ENCODE measurements at regions not wholly inside any gene's neighbourhood (a gene's known extent, or its start where the extent isn't known, plus 50 kb on each side); places are given as distances from the start of the nearest gene placed in this dataset.
"Not testable (repeated sequence)": the region's sequence is repeated elsewhere in the genome, so short reads cannot be mapped to it uniquely, and the experiment has no call there.

- H3K36me3 Mint-ChIP-seq (ENCODE audit: low read depth): peaks cover 2% of the 10 kb centered on the region
- ATAC-seq (no peak), DNase-seq (no peak)
- no peak overlapping the region for H3K4me3 Mint-ChIP-seq
- no peaks in the 10 kb centered on the region for H3K9me3 ChIP-seq (ENCODE audit: control insufficient read depth, low read length, poor library complexity, severe bottlenecking)
- no peak overlapping the region for H3K27ac Mint-ChIP-seq
- no peaks in the 10 kb centered on the region for H3K4me1 Mint-ChIP-seq
- H3K27me3 Mint-ChIP-seq: peaks cover 26% of the 10 kb centered on the region
Measured at GRCh38 chr5:119752921-119753886, 123.8 kb downstream of the FAM170A start.

- not testable (repeated sequence) for H3K9me3 ChIP-seq (ENCODE audit: control insufficient read depth, low read length, poor library complexity, severe bottlenecking); H3K4me3 Mint-ChIP-seq; H3K27ac Mint-ChIP-seq; H3K36me3 Mint-ChIP-seq (ENCODE audit: low read depth); ATAC-seq; DNase-seq; H3K4me1 Mint-ChIP-seq
- H3K27me3 Mint-ChIP-seq: peaks cover 19% of the 10 kb centered on the region
Measured at GRCh38 chr5:119754825-119755224, 125.5 kb downstream of the FAM170A start.

GRCh38 chr5:119757276-119757675, 127.9 kb downstream of the FAM170A start:
- no peaks in the 10 kb centered on the region for H3K4me1 Mint-ChIP-seq
- no peaks in the 10 kb centered on the region for H3K9me3 ChIP-seq (ENCODE audit: control insufficient read depth, low read length, poor library complexity, severe bottlenecking)
- H3K27ac Mint-ChIP-seq: no peak overlapping the region
- ATAC-seq: no peak
- H3K36me3 Mint-ChIP-seq (ENCODE audit: low read depth): no peaks in the 10 kb centered on the region
- no peak overlapping the region for H3K4me3 Mint-ChIP-seq
- peaks cover 15% of the 10 kb centered on the region for H3K27me3 Mint-ChIP-seq
- no peak for DNase-seq

GRCh38 chr5:119769695-119770693, 140.6 kb downstream of the FAM170A start:
- not testable (repeated sequence) for DNase-seq; H3K4me1 Mint-ChIP-seq; H3K4me3 Mint-ChIP-seq; H3K36me3 Mint-ChIP-seq (ENCODE audit: low read depth); H3K9me3 ChIP-seq (ENCODE audit: control insufficient read depth, low read length, poor library complexity, severe bottlenecking); ATAC-seq; H3K27ac Mint-ChIP-seq; H3K27me3 Mint-ChIP-seq

GRCh38 chr5:119780145-119780544, 150.8 kb downstream of the FAM170A start:
- not testable (repeated sequence) for H3K27me3 Mint-ChIP-seq; H3K36me3 Mint-ChIP-seq (ENCODE audit: low read depth); DNase-seq; H3K4me3 Mint-ChIP-seq; H3K4me1 Mint-ChIP-seq; H3K27ac Mint-ChIP-seq; ATAC-seq; H3K9me3 ChIP-seq (ENCODE audit: control insufficient read depth, low read length, poor library complexity, severe bottlenecking)

- peaks cover 6% of the 10 kb centered on the region for H3K27me3 Mint-ChIP-seq
- ATAC-seq (no peak), DNase-seq (no peak)
- H3K36me3 Mint-ChIP-seq (ENCODE audit: low read depth): no peaks in the 10 kb centered on the region
- H3K27ac Mint-ChIP-seq: no peak overlapping the region
- no peaks in the 10 kb centered on the region for H3K9me3 ChIP-seq (ENCODE audit: control insufficient read depth, low read length, poor library complexity, severe bottlenecking)
- no peaks in the 10 kb centered on the region for H3K4me1 Mint-ChIP-seq
- no peak overlapping the region for H3K4me3 Mint-ChIP-seq
Measured at GRCh38 chr5:119785057-119785456, 155.7 kb downstream of the FAM170A start.

GRCh38 chr5:119789406-119790117, 160.2 kb downstream of the FAM170A start:
- no peak overlapping the region for H3K27ac Mint-ChIP-seq
- DNase-seq (no peak), ATAC-seq (no peak)
- no peaks in the 10 kb centered on the region for H3K9me3 ChIP-seq (ENCODE audit: control insufficient read depth, low read length, poor library complexity, severe bottlenecking)
- H3K4me3 Mint-ChIP-seq: no peak overlapping the region
- H3K4me1 Mint-ChIP-seq: no peaks in the 10 kb centered on the region
- H3K36me3 Mint-ChIP-seq (ENCODE audit: low read depth): no peaks in the 10 kb centered on the region
- H3K27me3 Mint-ChIP-seq: no peaks in the 10 kb centered on the region

- Mint-ChIP-seq H3K27ac (no peak overlapping the region), H3K27me3 (no peaks in the 10 kb centered on the region)
- ATAC-seq: no peak
Measured at GRCh38 chr5:119792161-119792799, 162.9 kb downstream of the FAM170A start.

GRCh38 chr5:119795768-119796167, 166.4 kb downstream of the FAM170A start:
- DNase-seq (no peak), ATAC-seq (no peak)
- Mint-ChIP-seq H3K27me3 (no peaks in the 10 kb centered on the region), H3K36me3 (ENCODE audit: low read depth) (no peaks in the 10 kb centered on the region), H3K27ac (no peak overlapping the region), H3K4me1 (no peaks in the 10 kb centered on the region), H3K4me3 (no peak overlapping the region)
- no peaks in the 10 kb centered on the region for H3K9me3 ChIP-seq (ENCODE audit: control insufficient read depth, low read length, poor library complexity, severe bottlenecking)

More at GRCh38 chr5:119792161-119792799, 162.9 kb downstream of the FAM170A start:
- no peaks in the 10 kb centered on the region for H3K9me3 ChIP-seq (ENCODE audit: control insufficient read depth, low read length, poor library complexity, severe bottlenecking)
- DNase-seq: no peak
- no peak overlapping the region for H3K4me3 Mint-ChIP-seq
- H3K4me1 Mint-ChIP-seq: no peaks in the 10 kb centered on the region
- H3K36me3 Mint-ChIP-seq (ENCODE audit: low read depth): no peaks in the 10 kb centered on the region

GRCh38 chr5:119801570-119801969, 172.2 kb downstream of the FAM170A start:
- DNase-seq: no peak
- Mint-ChIP-seq H3K36me3 (ENCODE audit: low read depth) (no peaks in the 10 kb centered on the region), H3K4me1 (no peaks in the 10 kb centered on the region), H3K4me3 (no peak overlapping the region), H3K27ac (no peak overlapping the region), H3K27me3 (no peaks in the 10 kb centered on the region)
- no peak for ATAC-seq
- no peaks in the 10 kb centered on the region for H3K9me3 ChIP-seq (ENCODE audit: control insufficient read depth, low read length, poor library complexity, severe bottlenecking)

- Mint-ChIP-seq H3K4me1 (no peaks in the 10 kb centered on the region), H3K36me3 (ENCODE audit: low read depth) (no peaks in the 10 kb centered on the region), H3K27ac (no peak overlapping the region), H3K27me3 (no peaks in the 10 kb centered on the region), H3K4me3 (no peak overlapping the region)
- DNase-seq: no peak
- H3K9me3 ChIP-seq (ENCODE audit: control insufficient read depth, low read length, poor library complexity, severe bottlenecking): no peaks in the 10 kb centered on the region
- no peak for ATAC-seq
Measured at GRCh38 chr5:119808024-119808423, 178.7 kb downstream of the FAM170A start.

GRCh38 chr5:119808474-119808873, 179.1 kb downstream of the FAM170A start:
- H3K27me3 Mint-ChIP-seq: no peaks in the 10 kb centered on the region
- H3K4me1 Mint-ChIP-seq: no peaks in the 10 kb centered on the region
- no peaks in the 10 kb centered on the region for H3K36me3 Mint-ChIP-seq (ENCODE audit: low read depth)
- ATAC-seq: no peak
- no peak overlapping the region for H3K4me3 Mint-ChIP-seq
- no peak overlapping the region for H3K27ac Mint-ChIP-seq
- no peak for DNase-seq
- no peaks in the 10 kb centered on the region for H3K9me3 ChIP-seq (ENCODE audit: control insufficient read depth, low read length, poor library complexity, severe bottlenecking)

All from T-helper 17 cell (primary cell).